NCI-H69 (cell line): ENCODE measurements at regions not wholly inside any gene's neighbourhood (a gene's known extent, or its start where the extent isn't known, plus 50 kb on each side); places are given as distances from the start of the nearest gene placed in this dataset.

Experiments
- DNase-seq: peaks from one replicate; lab custom pipeline; 2025; lab: John Stamatoyannopoulos, UW

DNA sequence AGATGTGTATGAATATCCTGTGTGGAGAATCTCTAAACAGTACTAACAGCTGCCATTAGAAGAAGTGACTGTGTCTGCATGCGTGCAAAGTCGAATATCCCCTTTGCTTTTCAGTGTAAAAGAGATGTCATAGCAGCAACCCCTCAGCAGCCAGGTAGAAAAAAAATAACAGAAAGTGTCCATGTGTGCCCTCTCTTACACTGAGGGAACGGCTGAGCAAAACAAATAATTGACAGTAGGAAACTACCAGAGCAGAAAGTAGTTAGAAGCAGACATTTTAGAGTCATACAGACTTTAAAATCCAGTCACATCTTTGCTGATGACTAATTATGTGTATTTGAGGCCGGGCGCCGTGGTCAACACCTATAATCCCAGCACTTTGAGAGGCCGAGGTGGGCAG lies 370.8 kb downstream of the GPM6A start:
- no peak for DNase-seq

DNA sequence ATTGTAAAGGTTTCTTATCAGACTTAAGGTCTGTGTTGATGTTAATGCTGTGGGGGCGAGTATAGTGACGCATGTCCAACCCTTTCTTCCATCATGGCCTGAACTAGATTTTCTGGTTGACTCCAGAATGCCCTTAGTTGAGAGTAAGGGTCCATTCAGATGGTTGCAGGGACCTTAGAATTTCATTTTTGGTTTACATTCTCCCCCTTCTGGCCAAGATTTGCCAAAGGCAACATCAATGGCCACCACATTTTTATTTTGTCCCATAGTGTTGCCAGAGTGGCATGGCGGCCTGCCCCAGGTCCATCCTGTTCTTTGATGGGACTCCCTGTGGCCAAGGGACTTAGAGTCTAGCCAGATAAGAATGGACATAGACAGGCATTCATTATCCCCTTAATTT lies 368.5 kb downstream of the GPM6A start:
- peak; percentile 13 for DNase-seq

- no peak for DNase-seq
Measured at GRCh38 chr4:175444512-175444911, 367.6 kb downstream of the GPM6A start.

DNA sequence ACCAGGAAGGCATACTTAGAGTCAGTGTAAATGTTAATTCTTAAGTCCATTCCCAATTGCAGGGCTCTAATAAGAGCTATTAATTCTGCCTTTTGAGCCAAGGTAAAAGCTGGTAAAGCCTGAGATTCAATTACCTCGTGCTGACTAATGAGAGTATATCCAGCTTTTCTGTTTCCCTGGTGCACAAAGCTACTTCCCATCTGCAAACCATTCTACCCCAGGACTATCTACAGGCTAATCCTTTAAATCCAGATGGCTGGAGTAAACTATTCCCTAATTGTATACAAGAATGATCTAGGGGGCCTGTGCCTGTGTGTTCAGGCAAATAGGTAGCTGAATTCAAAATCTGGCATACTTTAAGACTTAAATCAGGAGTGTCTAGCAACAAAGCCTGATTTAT lies 365.0 kb downstream of the GPM6A start:
- DNase-seq, result no peak

DNA sequence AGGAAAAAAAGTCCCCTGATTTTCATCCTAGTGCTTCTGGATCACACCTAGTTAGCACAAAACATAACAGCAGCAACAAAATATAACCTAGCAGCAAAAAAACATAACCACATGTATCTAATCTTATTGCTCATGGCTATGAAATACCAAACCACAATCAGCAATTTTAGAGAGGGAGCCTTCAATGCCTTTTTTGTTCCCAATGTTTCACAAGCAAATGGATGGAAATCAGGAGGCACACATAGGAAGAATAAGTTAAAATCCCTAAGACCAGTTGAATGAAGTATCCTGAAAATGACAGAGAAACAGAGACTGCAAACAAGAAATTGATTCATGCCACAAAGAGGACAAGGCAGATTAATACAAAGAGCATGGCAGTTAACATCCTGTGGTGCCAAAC lies 361.6 kb downstream of the GPM6A start:
- DNase-seq, result no peak

DNA sequence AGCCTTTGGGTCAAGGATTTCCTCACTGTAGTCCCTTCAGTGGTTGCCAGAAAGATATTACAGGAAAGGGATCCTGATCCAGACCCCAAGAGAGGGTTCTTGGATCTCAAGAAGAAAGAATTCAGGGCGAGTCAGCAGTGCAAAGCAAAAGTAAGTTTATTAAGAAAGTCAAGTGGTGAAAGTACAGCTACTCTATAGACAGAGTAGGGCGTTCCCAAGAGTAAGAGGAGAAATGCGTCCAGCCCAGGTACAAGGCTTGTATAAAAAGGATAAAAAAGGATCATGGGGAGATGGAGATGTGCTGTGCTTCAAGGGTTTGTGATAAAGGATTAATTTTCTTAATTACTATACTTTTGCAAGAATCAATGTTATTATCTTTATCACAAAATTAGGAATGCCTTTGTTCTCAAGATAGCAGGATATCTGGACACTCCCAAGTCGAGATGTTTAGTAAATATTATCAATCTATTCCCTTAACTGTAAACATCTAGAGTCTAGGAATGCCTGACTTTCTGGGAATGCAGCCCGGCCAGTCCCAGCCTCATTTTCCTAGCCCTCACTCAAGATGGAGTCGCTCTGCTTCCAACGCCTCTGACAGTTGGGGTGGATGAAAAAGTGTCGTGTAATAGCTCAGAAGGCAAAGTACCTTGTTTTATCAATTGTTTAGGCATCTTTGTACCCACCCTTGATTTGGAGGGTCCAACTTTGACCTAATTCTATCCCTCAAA lies 360.7 kb downstream of the GPM6A start:
- DNase-seq, result no peak

DNA sequence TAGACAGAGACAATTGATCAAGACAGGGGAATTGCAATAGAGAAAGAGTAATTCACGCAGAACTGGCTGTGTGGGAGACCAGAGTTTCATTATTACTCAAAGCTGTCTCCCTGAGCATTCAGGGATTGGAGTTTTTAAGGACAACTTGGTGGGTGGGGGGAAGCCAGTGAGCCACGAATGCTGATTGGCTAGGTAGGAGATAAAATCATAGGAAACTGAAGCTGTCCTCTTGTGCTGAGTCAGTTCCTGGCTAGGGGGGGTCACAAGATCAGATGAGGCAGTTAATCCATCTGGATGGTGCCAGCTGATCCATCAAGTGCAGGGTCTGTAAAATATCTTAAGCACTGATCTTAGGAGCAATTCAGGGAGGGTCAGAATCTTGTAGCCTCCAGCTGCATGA lies 358.6 kb downstream of the GPM6A start:
- DNase-seq, result no peak

- no peak for DNase-seq
Measured at GRCh38 chr4:175456131-175456530, 355.9 kb downstream of the GPM6A start.

DNA sequence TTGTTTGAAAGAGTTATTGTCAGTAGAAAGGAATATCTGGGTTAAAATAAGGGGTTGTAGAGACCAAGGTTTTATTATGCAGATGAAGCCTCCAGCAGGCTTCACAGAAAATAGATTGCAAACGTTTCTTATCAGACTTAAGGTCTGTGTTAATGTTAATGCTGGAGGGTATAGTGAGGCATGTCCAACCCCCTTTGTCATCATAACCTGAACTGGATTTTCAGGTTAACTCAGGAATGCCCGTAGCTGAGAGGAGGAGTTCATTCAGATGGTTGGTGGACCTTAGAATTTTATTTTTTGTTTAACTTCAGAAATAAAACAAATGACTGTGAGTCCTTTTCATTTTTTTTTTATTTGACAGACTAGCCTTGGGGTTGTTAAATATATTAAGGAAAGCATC lies 354.1 kb downstream of the GPM6A start:
- no peak for DNase-seq

- DNase-seq, result peak; percentile 14
Measured at GRCh38 chr4:175459571-175459970, 352.5 kb downstream of the GPM6A start.

DNA sequence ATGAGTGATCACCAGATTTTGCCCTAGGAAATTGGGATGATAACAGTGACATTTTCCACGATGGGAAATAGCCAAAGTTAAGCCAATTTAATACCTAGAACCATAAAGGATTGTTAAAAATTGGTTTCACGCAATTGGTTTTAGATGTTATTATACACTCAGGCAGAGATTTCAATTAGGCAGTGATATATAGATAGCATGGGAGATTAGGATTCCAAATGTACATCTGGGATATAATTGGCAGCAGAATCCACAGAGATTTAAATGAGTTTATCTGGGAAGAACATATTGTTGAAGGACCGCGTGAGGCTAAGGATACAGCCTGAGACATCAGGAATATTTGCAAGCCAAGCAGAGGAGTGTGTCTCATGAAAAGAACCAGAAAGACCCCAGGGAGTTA lies 351.6 kb downstream of the GPM6A start:
- no peak for DNase-seq

DNA sequence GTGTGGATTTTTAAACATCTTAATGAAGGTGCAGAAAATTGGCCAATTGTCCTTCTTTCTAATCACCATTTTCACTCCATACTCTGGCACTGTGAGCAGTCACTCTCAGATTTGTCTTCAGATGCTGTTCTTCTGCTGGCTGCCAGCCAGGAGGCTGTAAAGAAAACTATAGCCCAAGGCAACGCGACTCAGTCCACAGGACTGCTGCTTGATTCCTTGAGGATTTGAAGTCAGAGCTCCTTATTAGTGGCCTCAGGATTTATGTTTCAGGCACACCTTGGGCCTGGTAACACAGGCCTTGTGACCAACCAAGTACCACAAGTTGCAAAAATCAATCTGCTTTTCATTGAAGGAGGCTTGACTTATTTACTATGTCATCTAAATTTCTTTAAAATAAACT lies 342.6 kb downstream of the GPM6A start:
- DNase-seq, result peak; percentile 73

DNA sequence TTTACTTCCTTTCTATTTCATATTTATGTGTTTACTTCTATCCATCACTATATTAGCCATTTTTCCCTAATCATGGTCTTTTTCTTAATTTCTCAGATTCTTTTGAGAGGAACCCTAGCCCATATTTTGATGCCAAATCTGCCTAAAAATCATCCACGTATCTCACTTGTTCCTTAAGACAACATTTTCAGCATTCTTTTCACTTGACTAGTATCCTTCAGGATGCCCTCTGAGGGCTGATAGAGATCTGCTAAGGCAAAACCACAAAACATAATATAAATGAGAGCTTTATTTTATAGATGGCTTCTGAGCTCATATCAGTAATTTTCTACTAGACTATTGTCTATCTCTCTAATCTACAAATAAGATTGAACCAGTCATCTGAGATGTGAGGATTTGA lies 341.9 kb downstream of the GPM6A start:
- no peak for DNase-seq

DNA sequence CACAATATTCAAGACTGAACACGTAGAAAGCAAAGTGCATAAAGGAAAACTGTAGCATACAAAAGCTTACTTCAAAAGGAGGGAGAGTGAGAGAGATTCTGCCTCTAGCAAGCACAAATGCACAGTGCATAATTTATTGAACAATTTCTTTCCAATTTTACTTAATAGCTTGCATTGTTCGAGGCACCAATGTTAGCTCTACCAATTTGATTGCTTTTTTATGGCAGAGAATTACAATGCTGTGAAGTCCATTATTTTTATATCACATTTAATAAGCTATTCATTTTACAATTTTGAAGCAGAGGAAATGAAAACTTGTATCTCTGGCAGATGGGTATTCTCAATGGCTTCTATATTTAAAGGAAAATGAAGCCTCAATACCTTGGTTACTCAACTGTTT lies 331.7 kb downstream of the GPM6A start:
- no peak for DNase-seq

DNA sequence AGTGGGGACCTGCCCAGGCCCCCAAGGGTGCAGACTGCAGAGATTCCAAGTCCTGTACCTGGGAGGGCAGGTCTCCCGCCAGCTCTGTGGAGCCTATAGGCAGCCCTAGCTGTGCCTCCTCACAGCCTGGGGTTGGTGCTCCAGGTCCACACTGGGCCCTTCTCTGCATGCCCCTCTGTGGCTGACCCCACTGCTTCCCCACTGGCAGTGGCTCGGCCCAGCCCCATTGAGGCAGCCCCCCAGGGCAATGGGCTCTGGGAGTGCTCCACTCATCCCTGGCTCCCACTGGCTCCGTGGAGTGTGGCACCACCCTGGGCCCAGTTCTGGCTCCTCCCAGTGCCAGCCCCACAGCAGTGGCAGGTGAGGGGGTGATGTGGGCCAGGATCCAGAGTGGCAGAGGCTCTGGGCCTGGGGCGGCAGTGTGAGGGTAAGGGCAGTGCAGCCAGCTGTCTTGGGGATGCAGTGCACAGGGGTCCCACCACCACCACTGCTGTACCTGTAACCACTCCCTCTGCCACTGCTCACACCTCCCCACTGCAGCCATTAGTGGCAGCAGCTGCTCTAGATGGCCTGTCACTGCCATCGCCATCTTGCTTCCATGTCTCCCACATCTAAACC lies 312.2 kb downstream of the GPM6A start:
- no peak for DNase-seq

DNA sequence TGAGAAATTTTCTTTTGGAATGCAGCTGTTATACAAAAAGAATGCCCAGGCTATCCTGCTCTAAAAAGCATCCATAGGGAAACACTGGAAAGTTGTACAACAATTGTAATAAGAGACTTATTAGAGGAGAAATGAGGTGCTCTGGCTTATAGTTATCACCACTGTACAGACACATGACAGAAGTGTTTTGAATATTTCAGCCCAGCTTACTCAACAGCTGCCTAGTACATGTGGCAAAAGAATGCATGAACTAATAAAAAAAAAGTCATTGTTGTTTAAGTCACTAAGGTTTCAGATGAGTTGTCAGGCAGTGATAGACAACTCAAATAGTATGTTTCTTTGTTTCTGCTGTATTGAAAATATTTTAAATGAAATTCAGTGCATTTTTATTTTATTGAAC lies 307.7 kb downstream of the GPM6A start:
- no peak for DNase-seq

GRCh38 chr4:175509320-175509719 lies 302.7 kb downstream of the GPM6A start:
- peak; percentile 71 for DNase-seq

- no peak for DNase-seq
Measured at GRCh38 chr4:175511861-175512260, 300.2 kb downstream of the GPM6A start.

DNA sequence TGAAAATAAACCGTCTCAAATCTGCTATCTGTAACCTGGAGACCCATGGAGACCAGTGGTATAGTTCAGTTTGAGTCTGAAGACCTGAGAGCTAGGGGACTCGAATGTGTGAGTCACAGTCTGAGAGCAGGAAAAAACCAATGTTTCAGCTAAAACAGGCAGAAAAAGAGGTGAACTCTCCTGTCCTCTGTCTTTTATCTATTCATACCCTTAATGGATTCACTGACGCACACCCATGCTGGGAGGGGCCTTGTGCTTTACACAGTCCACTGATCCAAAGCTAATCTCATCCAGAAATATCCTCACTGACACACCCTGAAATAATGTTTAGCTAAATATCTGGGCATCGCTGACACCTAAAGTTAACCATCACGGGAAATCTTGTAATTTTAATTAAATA lies 297.9 kb downstream of the GPM6A start:
- DNase-seq, result peak; percentile 48

GRCh38 chr4:175530655-175531054 lies 281.4 kb downstream of the GPM6A start:
- DNase-seq, result no peak

DNA sequence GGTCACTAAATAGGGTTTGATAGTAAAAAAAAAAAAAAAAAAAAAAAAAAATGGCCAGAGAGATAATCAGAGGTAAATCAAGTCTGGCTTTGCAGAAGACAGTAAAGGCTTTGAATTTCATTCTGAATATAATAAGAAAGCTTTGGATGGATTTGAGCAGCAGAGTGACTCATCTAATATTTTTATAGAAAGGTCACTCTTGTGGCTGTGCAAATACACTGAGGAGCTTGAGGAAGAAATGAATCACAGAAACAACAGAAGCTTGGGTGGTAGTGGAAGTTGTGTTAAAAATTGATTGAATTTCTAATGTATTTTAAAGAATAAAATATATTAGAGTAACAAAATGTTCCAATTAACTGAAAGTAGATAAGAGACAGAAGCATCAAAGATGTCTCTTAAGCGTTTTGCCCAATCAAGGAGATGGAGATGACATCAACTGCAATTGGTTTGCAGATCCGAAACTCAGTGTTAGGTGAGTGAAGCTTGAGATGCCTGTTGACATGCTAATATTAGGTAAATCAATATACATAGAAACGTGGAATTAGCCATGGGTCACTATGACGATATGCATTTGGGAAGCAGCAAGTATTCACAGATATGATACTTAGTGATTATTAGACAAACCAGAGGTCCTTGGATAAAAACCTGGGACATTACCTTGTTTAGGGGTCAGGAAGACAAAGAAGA lies 280.5 kb downstream of the GPM6A start:
- DNase-seq, result no peak

DNA sequence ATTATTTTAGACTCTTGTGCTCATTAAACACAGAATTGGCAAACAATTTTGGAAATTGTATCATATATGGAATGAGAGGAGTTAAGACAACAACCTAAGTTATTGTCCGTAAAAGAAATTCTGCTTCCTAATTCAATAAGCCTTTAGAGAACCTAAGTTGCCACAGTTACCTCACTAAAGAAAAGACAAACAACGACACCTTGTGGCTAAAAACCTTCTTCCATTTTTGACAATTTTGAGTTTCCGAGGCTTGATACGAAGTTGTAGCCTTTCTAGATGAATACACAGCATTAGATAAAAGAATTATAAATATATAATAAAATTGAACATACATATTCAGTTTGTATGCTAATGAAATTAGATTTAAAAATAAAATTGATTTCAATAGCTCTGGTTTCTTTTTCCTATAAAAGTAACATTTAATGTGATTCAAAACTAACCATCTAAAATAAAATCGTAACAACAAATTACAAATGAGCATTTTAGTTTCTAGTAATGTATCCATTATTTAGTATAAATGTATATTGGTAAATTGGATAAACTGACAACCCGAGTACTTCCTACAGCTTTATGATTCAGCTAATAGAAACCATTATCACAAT lies 275.1 kb downstream of the GPM6A start:
- peak; percentile 76 for DNase-seq

DNA sequence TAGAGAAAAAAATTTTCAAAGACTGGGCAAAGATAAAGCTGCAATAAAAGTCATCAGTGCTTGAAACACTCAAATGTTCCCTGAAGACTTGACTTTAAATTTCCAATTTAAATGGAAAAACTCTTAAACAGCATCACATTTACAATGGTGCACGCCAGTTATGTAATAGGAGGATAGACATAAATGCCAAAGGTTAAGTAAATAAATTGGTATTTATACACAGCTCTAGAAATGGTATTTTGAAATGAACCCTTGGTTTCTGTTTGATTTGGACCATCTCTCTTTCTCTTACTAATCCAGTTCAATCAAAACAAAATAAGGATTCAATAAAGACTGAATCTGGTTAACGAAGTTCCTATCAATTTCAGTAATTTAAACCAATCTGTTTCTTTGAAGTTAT lies 272.6 kb downstream of the GPM6A start:
- DNase-seq, result no peak
